ENCODE measurements at regions not wholly inside any gene's neighbourhood (a gene's known extent, or its start where the extent isn't known, plus 50 kb on each side); places are given as distances from the start of the nearest gene placed in this dataset.
A peak's percentile ranks its signal among the peaks of the same experiment; 100 is the strongest.

DNA sequence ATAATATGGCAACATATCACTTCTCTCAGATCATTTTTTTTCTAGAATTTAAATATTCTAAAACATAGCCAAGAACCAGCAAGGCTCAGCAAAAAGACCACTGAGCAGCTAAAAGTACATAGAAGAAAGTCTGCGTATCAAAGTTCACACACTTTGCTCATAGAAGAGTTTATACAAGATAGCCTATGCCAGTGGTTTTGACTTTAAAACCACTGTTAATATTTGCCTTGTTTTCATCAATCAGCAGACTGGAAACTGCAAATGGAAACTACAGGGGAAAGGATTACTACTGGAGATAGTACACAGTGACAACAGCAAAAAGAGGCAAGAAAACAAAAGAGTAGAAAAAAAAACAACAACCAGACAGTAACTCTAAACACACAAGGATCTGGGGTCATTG, 483.3 kb downstream of the ZSWIM6 start:
- no peak overlapping the region for H3K4me3 ChIP-seq (ENCODE audit: low read depth, low read length)
- in situ Hi-C loops (cut with HindIII; ENCODE audit: low sequenced_read_pairs), result no loop called here
- DNase-seq (ENCODE audit: low read depth), result no peak

DNA sequence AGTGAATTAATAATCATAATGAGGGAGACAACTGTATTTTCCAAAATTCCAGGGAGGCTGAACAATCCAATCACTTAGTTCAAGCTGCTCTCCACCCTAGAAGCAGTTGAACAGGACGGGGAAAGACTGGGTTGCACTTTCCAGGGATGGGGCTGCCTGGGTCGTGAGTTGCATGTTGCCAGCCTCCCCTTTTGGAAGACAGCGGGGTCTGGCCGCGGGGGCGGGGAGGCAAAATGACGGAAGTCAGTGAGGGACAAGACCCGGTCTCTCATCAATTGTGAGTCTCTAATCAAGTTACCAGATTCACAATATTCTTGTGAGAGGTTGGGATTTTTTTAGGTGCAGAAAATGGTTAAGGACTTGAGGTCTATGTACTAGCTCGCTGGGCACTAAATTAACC, 484.1 kb downstream of the ZSWIM6 start:
- H3K4me3 ChIP-seq (ENCODE audit: low read depth, low read length), result no peak overlapping the region
- DNase-seq (ENCODE audit: low read depth), result no peak
- in situ Hi-C loops (cut with HindIII; ENCODE audit: low sequenced_read_pairs), result no loop called here
- TF ChIP-seq, protein P1, sequence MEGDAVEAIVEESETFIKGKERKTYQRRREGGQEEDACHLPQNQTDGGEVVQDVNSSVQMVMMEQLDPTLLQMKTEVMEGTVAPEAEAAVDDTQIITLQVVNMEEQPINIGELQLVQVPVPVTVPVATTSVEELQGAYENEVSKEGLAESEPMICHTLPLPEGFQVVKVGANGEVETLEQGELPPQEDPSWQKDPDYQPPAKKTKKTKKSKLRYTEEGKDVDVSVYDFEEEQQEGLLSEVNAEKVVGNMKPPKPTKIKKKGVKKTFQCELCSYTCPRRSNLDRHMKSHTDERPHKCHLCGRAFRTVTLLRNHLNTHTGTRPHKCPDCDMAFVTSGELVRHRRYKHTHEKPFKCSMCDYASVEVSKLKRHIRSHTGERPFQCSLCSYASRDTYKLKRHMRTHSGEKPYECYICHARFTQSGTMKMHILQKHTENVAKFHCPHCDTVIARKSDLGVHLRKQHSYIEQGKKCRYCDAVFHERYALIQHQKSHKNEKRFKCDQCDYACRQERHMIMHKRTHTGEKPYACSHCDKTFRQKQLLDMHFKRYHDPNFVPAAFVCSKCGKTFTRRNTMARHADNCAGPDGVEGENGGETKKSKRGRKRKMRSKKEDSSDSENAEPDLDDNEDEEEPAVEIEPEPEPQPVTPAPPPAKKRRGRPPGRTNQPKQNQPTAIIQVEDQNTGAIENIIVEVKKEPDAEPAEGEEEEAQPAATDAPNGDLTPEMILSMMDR (IDR thresholded peaks at IDR 0.05; ENCODE audit: low read depth, low read length, missing control alignments), result no peak

More for the DNA sequence above, 483.3 kb downstream of the ZSWIM6 start:
- TF ChIP-seq, protein P1 (IDR thresholded peaks at IDR 0.05; ENCODE audit: low read depth, low read length, missing control alignments), result no peak

DNA sequence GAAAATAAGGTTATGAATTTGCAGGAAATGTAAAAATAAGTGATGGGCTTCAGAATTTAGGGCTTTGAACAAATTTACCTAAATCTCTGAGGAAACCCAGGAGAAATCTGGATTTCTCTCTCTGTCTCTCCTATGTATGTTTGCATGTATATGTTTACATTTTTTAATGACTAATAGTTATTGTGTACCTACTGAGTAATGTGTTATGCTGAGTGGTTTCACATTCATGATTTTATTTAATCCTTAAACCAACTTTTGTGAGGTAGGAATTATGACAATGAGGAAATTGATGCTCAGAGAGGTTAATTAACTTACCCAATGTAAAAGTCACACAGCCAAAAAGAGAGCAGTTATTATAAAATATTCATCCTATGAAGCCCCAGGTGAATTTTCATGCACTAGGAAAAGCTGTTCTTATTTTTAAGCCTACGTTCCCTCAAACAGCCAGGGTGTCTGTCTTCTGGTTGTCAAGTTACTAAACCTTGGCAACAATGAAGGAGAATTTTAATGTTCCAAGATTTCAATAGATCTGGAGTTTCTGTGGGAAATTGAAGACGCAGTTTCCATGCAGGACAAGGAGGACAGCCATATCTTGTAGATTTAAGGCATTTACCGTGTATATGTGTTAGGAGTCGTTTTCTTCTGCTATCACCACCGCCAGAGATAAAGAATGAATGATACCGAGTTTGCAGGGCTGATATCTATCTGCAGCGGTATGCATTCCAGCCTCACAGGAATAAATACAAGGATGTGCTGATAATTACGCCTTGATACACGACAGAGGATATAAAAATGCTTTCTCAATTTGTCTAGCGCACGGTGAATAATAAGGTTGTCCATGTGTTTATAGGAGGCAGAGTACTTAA, 484.8 kb downstream of the ZSWIM6 start:
- TF ChIP-seq, protein P1 (IDR thresholded peaks at IDR 0.05; ENCODE audit: low read depth, low read length, missing control alignments), result no peak
- in situ Hi-C loops (cut with HindIII; ENCODE audit: low sequenced_read_pairs), result no loop called here
- H3K4me3 ChIP-seq (ENCODE audit: low read depth, low read length), result no peak overlapping the region
- no peak for DNase-seq (ENCODE audit: low read depth)

DNA sequence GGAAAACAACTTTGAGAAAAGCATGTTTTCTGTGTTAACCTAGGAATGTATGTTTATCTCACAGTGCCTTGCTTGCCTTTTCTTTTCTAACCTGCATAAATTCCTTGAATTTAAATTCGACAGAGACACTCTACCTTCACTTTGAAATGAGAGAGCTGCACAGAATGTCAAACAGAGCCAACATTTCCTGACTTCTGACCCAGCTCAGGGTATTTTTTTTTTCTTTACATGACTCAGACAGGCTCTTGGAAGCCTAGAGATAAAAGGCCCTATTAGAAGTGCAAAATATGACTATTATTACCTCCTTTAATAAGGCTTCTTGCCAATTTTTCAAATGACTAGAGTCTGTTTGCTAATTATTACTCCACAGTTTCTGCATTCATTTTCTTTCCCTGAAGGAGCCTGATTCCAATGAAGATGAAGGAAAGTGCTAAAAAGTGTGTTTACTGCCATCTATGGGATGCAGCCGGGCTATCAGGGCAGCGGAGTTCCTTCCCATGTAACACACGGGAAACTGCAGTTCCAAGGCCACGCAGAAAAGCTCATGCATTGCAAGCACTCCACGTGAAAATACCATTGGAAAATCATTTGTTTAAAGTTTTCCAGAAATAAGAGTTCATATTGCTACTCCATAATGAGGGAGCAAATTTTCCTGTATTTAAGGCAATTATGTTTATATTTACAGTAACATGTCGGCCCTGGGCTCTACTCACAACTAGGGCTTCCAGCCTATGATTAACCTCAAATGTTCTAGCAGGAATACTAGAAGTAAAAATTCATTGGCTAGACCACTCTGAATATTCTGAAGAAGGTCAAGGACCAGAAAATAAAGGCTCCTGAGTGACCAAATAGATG, 485.6 kb downstream of the ZSWIM6 start:
- peak; percentile 34 for DNase-seq (ENCODE audit: low read depth)
- in situ Hi-C loops (cut with HindIII; ENCODE audit: low sequenced_read_pairs), result no loop called here
- TF ChIP-seq, protein P1 (IDR thresholded peaks at IDR 0.05; ENCODE audit: low read depth, low read length, missing control alignments), result peak; percentile 85
- no peak overlapping the region for H3K4me3 ChIP-seq (ENCODE audit: low read depth, low read length)

DNA sequence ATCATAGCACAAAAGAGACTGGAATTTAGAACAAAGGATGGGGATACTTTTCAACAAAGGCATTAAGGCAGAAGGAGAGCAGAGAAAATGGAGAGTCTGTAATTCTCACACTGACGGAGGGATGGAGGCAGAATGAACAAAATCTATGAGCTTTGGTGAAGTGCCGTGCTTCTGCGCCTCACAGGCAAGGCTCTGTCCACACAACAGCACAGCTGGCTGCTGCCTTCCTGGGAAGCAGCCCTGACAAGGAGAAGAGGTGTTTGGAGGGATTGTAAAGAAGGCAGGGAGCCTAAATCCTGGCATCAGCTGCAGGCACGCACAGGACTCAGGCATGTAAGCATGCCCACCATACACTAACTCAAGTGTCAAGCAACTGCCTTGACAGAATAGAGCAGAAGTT, 485.2 kb upstream of the KIF2A start:
- no peak overlapping the region for H3K4me3 ChIP-seq (ENCODE audit: low read depth, low read length)
- DNase-seq (ENCODE audit: low read depth), result no peak
- TF ChIP-seq, protein P1 (IDR thresholded peaks at IDR 0.05; ENCODE audit: low read depth, low read length, missing control alignments), result no peak
- in situ Hi-C loops (cut with HindIII; ENCODE audit: low sequenced_read_pairs), result no loop called here

DNA sequence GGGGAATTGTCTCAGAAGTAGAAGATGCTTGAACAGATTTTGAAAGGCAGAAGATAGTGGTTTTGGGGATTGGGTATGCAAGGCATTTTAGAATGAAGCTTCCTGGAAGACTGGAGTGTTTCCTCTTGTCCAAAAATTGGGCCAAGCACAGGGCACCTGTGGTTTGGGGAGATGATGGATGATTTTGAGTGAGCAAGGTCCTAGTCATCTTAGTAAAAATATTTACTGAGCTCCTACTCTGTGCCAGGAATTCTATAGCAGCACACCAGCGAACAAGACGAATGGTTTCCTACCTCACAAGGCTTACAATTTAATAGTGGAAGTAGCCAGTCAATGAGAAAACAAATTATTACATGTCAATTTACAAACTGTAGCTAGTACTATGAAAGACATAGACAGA, 484.4 kb upstream of the KIF2A start:
- in situ Hi-C loops (cut with HindIII; ENCODE audit: low sequenced_read_pairs), result no loop called here
- TF ChIP-seq, protein P1 (IDR thresholded peaks at IDR 0.05; ENCODE audit: low read depth, low read length, missing control alignments), result no peak
- DNase-seq (ENCODE audit: low read depth), result no peak
- no peak overlapping the region for H3K4me3 ChIP-seq (ENCODE audit: low read depth, low read length)
